HG03066 (cell line): ENCODE measurements at regions not wholly inside any gene's neighbourhood (a gene's known extent, or its start where the extent isn't known, plus 50 kb on each side); places are given as distances from the start of the nearest gene placed in this dataset.
"Not testable (repeated sequence)": the region's sequence is repeated elsewhere in the genome, so short reads cannot be mapped to it uniquely, and the experiment has no call there.

Experiments used
- ATAC-seq: cut with Tn5 transposase; IDR thresholded peaks from one replicate; pipeline ENCODE4 v1.9.1; 2021; ENCODE audit warnings: low read depth; ENCODE audit not compliant: unreplicated experiment

DNA sequence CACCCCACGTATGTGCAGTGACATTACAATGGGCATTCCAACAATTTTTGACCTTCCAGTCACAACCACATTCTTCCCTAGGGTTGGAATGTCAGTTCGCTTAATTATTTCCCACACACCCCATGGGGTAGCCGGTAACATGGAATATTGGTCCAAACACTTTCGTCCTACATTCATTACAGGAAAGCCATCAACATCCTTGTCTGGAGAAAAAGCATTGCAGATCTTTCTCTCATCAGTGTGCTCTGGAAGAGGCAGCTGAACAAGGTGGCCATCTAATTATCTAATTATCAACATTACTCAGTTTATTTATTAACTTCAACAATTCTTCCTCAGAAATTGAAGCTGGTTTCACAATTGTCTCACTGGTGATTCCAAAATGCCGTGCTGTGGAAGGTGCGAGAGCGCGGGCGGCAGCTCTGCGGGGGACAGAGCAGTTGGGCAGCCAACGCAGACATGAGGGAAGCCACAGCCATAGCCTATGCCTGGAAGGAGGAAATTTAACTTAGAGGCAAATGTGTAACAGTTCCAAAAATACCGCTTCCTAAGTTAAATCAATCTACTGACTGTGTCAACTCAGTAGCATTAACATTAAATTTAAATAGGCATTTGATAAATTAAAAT is 1158.9 kb upstream of the EPHA6 start:
- ATAC-seq = no peak

DNA sequence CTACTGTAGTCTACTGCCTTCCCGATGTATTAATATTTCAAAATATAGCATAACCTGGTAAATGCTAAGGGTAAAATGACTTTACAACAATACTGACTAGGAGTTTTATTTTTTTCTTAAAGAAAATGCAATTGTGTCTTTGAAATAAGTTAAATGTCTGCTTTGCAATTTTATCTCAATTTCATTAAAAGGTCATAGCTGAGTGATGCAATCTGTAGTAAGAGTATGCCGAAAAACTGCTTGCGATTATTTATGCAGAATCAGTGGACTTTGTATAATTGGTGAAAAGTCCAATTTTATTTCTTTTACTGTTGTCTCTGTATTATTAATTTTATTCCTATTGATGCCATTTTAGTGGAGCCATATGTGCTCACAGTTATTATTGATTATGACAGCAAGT is 1143.6 kb upstream of the EPHA6 start:
- no peak for ATAC-seq

DNA sequence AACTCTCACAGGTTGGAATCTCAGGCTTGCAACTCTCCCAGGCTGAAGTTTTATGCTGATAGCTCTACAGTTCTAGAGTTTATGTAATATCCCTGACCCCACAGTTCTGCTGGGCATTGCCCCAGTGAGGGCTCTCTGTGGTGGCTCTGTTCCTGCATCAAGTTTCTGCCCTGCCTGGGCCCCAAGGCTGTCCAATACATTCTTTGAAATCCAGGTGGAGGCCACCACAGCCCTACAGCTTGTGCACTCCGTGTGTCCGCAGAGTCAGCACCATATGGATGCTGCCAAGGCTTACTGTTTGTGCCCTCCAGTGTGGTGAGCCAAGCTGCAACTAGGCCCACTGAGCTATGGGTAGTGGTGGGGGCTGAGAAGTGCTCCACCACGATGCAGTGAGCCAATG is 1141.2 kb upstream of the EPHA6 start:
- no peak for ATAC-seq

DNA sequence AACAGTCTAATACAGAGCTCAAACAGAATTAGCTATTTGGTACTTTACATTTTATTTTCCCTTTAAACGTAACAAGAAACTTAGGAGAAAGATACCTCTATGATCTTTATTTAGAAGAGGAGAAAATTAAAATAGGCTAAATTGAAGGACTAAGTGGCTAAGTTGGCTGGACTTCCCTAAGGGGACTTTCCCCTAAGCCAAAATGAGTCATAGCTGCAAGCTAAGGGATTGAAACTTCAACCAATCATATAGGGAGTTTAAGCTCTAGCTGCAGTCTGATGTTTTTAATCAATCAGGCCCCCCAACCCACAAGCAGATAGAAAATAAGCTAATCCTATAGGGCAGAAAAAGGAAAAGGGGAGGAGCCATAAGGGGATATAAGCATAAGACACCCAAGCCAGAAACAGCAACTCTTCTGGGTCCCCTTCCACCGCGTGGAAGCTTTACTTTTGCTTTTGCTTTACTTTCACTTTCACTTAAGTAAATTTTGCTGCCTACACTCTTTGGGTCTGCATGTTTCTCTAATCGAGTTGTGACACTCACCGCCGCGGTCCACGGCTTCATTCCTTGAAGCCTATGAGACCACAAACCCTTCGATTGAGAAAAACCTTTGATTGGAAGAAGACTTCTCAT is 1108.5 kb upstream of the EPHA6 start:
- peak; percentile 58 for ATAC-seq

DNA sequence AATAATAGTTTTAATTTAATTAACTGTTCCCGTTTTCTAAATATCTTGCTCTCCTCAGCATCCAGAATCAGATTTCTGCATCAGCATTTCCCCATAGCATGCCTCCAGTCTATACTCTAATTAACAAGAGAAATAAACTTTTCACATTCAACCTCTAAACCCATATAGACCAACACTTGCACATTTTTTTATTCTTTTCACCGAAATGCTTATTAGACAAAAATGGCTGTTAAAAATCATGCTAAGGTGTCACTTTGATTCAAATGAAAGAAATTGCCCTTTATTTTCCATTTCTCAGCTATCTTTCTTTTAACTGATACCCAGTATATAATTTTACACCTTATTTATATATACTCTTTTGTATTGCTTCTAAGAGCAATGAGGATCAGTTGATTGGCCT is 1107.1 kb upstream of the EPHA6 start:
- ATAC-seq = no peak

DNA sequence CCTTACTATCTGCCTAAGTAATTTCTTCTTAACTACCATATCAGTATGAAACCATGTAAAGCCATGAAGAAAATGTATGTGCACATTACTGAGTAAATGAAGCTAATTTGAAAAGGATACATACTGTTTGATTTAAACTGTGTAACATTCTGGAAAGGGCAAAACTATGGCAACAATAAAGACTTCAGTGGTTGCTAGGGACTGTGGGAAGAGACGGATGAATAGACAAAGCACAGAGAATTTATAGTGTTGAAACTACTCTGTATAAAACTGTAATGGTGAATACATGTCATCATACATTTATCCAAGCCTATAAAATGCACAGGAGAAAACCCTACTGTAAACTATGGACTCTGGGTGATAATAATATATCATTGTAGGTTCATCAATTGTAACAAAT is 1103.7 kb upstream of the EPHA6 start:
- ATAC-seq = no peak

DNA sequence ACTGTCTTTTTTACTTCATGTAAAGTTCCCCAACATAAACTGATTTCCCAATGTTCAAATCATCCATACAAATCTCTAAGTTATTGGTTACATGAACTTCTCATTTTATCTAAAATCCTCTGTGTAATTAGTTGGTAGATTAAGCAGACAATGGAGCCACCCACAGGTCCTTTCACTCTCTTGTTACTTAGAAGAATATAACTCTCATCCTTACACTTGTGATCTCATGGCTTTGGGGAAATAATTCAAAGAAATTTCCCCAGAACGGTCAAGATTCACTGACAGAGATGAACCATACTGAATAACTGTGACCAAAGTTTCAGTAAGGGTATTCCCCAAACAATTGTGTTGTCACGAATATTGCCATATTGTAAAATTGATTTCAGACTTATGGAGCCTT is 1102.6 kb upstream of the EPHA6 start:
- ATAC-seq = no peak

DNA sequence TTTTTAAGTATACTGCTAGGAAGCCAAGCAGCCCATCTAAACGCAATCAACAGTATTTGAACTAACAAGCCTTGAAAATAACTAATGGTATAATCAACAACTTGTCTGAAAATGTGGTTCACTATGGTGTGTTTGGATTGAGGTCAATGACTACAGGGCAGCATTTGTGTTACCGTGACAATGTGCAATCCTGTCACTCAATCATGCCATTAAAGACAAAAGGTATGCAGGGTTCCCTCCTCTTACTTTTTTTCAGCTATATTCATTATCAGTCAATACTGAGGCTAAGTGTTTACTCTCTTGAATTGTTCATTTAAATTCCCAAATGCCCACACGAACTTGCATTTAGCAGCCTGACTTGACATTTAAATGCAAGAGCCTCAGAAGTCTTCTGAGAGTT is 1099.3 kb upstream of the EPHA6 start:
- no peak for ATAC-seq

DNA sequence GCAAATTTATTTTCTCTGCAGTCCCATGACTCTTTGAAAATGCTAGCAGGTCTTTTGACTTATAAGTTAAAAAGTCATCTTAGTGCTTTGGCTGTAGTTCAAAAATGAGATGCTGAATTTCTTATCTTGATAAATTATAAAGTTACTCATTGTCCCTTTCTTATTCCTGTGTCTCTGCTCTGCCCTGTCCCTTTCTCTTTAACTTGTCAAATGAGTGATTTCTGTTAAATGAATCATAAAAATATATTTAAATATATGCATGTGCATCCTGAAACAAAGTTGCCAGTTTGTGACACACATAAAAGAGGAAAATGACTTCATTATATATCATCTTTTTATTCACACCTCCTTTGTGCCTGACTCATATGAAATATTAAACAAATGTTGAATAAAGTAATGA is 1097.3 kb upstream of the EPHA6 start:
- ATAC-seq = no peak

DNA sequence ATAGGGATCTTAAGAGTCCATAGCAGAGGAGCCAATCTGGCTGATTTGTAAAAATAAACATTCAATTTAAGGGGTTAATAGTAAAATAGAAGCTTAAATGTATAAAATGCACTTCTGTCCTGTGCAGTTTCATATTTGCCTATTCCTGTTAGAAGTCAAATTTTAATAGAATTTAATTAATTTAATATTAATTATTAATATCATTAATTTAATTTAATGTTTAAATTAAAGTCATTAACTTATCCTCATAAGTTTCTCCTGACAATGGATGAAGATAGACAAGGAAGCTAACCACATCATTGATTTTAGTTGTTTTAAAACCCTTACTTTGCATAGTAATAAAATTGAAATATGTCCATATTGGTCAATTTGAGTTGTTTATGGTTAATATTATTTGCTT is 1096.2 kb upstream of the EPHA6 start:
- no peak for ATAC-seq

DNA sequence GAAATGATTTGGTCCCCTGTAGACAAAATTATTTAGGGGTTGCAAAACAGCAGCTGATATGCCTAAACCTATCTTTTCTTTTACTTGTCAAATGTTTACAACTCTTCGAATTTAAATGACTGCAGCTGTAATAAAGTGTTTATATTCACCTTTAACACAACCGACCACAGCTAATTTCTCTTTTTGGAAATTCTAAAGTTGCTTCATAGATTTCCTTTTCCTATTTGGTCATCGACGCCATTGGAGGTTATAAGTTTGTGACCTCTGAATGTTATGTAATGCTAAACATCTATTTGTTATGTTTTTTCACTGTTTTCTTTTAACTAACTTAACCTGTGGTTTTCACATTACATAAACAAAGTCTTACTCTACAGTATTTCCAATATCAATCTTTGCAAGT is 1094.9 kb upstream of the EPHA6 start:
- ATAC-seq = no peak

DNA sequence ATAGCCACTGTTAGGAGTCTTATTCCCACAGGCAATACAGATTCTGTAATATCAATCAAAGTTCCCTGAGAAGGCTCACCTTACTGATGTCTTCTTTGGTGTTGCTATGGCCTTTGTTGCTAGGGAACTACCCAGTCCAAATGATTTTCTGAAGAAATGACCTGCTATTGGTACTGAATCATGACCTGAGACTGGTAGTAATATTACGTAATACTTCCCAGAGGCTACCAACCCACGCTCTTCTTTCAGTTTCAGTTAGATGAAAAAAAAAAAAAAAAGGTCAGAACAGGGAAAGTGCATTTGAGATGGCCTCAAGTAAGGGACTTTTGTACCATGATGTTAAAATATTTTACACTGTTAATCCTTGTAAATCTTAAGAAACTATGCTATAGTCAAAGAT is 1092.5 kb upstream of the EPHA6 start:
- peak; percentile 81 for ATAC-seq

DNA sequence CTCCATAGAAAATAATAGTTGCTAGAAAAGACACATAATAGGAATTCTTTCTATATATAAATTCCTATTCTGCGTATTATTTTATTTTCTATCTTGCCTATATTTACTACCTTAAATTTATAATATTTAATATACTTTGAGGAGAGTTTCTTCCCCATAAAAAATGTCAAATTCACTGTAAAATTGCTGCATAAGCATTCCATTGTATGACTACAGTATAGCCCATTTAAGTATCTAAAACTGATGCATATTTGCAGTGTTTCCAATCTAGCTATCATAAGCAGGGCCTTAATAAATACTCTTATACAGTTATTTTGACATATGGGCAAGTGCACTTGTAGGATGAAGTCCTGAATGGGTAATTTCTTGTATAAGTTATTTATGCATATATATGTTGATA is 1088.6 kb upstream of the EPHA6 start:
- no peak for ATAC-seq

DNA sequence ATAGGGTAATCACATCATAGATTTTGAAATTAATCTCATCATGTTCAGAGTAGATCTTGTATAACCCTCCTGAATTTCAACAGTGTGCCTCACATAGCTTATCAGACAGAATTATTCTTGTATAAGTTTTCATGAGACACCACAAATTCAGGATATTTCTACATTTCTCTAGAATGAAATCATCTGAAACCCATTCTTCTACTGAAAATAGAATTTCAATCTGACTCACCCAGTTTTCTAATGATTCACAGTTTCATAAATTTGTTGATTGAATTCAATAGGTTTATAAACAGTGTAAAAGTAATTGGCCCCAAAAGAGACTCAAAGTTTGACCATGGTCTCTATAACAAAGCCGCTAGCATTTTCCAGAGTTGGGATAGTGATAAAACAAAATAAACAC is 1082.6 kb upstream of the EPHA6 start:
- ATAC-seq = no peak

DNA sequence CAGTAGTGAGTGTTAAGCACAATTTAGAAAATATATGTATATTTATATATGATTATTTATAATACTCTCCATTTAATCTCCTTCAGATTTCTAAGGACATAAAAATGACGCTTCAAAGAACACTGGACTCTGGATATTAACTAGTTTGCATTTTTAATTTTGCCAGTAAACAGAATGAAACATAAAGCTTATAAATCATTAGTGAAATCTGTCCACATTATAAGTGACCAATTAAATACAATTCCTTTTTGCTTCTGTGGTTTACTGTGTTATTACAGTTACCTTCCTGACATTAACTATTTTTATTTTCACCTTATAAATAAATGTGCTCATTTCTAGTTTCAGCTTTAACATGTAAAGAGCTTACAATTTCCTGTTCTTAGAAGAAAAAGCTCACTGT is 1081.1 kb upstream of the EPHA6 start:
- no peak for ATAC-seq

DNA sequence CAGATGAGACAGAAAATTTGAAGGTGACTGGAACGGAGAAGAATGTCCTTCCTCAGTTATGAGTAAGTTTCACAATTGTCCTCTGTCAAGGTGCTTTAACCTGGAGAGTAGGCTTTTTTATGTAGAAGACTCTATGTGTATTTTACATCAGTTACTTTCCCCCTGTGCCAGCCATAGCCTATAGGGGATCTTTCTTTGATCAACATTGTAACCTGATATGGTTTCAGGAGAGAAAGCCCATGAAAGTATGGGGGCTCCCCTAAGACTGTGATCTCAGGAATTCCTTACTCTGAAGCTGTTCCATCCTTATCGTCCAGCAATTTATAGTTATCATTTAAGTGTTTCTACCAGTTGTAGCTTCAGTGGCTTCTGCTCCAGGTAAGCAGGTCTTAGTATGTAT is 1076.3 kb upstream of the EPHA6 start:
- no peak for ATAC-seq

DNA sequence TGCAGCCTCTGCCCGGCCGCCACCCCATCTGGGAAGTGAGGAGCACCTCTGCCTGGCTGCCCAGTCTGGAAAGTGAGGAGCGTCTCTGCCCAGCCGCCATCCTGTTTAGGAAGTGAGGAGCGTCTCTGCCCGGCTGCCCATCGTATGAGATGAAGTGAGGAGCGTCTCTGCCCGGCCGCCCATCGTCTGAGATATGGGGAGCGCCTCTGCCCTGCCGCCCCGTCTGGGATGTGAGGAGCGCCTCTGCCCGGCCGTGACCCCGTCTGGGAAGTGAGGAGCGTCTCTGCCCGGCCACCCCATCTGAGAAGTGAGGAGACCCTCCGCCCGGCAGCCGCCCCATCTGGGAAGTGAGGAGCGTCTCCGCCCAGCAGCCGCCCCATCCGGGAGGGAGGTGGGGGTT is 1069.5 kb upstream of the EPHA6 start:
- not testable (repeated sequence) for ATAC-seq

DNA sequence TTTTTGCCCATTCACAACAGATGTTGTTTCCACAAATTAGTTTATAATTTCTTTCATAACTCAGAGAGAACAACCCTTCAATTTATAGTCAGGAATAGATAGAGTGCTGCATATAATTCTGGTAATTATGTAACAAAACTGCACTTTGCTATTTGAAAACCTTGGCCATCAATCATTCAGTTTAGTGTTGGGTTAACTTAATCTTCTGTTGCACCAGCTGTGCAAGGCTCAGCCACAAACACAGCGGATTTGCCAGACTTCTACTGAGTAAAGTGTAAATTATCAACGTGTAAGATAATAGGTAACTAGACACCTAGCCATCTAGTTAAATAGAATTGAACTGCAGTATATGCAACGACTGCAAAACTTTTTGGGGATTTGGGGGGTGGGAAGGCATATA is 1064.3 kb upstream of the EPHA6 start:
- no peak for ATAC-seq

DNA sequence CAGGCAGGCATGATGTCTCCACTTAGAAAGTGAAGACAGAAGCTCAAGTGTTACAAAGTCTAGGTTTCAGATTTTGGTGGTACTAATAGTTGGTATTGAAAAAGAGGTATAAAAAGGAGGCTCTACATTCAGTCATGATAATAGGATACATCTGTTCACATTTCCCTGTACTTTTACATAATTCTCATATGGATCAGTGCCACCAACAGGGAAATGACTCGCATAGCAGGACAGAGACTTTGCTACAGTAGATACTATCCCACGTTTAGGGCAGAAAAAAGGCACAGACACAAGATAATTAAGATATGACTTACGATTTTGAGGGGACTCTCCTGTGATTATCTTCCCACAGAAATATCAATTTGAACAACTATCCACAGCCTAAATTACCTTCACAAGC is 1062.9 kb upstream of the EPHA6 start:
- no peak for ATAC-seq

DNA sequence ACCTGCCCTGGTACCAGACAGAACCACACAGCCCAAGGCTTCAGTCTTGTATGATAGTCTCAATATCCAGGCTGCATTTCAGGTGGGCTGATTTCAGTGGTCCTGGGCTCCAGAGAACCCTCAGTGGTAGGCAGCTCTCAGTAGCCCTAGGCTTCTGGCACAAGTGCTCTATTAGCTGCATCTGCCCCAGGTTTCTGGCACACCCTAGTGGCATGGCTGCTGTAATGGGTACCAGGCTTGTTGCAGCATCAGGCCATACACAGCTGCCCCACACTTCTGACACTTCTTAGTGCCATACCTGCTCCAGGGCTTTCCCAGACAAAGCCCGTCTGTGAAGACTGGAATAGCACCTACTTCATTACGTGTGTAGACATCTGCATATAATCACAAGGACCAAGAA is 1062.2 kb upstream of the EPHA6 start:
- no peak for ATAC-seq

DNA sequence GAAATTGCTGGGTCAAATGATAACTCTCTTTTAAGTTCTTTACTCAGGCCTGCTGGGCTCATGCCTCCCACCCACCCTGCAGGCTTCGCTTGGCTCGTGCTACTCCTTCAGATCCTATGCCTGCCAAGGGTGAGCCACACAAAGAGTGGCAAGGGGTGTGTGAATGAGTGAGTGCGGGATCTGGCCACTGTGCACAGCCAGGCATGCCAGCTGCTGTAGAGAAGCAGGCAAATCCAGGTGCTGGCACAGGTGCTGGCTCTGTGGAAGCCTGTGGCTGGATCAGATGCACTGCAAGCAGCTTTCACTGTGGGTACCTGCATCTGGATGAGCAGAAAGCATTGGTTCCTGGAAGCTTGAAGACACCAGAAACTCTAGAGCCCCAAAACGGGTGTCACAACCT is 1055.7 kb upstream of the EPHA6 start:
- ATAC-seq = no peak

DNA sequence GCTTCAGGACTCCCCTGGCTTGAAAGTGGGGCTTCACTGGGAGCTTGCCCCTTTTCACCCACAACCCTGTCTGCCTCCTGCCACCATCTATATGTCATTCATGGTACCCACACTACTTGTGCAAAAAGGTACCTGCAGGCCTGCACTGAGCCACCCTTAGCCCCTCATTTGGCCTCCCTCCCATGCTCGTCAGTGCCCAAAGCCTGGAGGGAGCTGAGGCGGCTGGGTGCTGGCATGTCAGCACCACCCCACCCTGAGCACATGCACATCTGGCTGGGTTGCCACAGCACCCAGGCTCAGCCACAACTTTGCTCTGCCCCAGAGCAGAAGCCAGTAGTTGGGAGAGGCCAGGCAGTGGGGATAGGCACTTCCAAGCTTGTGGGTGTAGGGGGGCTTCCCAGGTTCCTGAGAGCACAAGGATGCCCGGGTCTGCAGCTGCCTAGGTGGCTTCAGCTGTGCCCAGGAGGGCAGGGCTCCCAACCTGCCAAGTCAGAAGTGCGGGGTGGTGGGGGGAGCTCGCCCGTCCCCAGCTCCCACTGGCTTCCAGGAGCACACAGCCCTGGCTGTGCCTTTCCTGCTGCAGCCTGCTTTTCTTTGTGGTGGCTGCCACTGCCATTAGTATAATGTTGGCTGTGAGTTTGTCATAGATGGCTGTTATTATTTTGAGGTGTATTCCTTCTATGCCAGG is 1054.6 kb upstream of the EPHA6 start:
- no peak for ATAC-seq
